ENCODE measurements at regions not wholly inside any gene's neighbourhood (a gene's known extent, or its start where the extent isn't known, plus 50 kb on each side); places are given as distances from the start of the nearest gene placed in this dataset.

DNA sequence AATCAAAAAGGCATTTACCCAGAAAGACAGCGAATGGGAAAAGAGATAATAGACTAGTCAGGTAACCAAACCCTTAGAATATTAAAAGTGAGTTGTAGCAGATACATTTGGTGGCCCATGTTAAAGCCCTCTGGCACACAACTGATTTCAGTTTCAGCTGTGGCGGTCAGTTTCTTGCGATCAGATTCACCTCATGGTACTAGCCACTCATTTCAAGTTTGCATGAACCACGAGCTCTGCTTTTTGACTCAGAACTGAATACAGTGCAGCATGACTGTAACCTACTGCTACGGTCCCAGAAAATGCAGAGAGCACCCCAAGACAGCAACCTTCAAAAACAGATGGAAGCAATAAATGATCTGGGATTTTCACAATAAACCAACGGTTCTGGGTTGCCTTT, 919.1 kb upstream of the PCDH10 start:
- DNase-seq (ENCODE audit: low spot score), result no peak
- intact Hi-C loops (cut with DNase I), result no loop called here

GRCh38 chr4:132238697-132239096, 910.4 kb upstream of the PCDH10 start:
- intact Hi-C loops (cut with DNase I), result no loop called here
- DNase-seq (ENCODE audit: low spot score), result no peak

DNA sequence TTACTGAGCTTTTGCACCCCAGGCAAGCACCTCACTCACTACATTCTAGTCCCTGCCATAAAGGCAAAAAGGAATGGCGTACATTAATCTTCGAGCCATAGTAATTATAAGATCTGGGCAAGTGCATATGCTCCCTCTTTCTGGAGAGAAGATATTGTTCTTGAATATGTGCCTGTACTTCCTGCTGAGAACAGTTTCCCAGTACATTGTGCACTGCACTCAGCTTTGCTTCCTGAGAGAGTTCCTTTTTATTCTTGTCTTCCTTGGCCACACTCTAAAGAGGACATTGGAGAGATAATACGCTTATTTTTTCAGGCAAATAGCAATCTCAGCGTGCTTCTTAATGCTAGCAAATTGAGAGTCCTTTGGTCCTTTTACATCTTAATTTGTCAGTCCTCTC, 909.0 kb upstream of the PCDH10 start:
- DNase-seq (ENCODE audit: low spot score), result no peak

GRCh38 chr4:132245319-132245718, 903.8 kb upstream of the PCDH10 start:
- no peak for DNase-seq (ENCODE audit: low spot score)
- intact Hi-C loops (cut with DNase I), result no loop called here

More for the DNA sequence above, 909.0 kb upstream of the PCDH10 start:
- intact Hi-C loops (cut with DNase I), result no loop called here

- intact Hi-C loops (cut with DNase I), result no loop called here
- DNase-seq (ENCODE audit: low spot score), result no peak
Observed at GRCh38 chr4:132264176-132264575, 884.9 kb upstream of the PCDH10 start.

- intact Hi-C loops (cut with DNase I), result no loop called here
- no peak for DNase-seq (ENCODE audit: low spot score)
Observed at GRCh38 chr4:132266374-132266773, 882.7 kb upstream of the PCDH10 start.

DNA sequence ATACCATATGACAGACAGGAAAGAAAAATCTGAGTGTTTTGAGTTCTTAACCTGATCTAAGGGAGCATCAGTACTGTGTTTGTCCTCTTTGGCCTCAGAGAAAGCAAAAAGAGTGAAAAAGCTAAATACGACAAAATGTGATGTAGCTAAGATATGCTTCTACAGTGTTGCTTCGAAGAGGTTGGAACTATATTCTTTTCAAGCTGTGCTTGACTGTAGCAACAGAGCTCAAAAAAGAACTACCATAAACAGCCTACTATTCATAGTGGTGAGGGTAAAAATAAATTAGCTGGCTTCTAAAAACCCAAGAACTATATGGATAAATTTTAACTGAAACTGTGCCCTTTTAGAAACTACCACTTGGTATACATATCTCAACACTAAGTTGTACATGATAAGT, 881.8 kb upstream of the PCDH10 start:
- intact Hi-C loops (cut with DNase I), result no loop called here

GRCh38 chr4:132269303-132269990, 879.6 kb upstream of the PCDH10 start:
- intact Hi-C loops (cut with DNase I), result no loop called here
- no peak for DNase-seq (ENCODE audit: low spot score)

More for the DNA sequence above, 881.8 kb upstream of the PCDH10 start:
- DNase-seq (ENCODE audit: low spot score), result no peak

DNA sequence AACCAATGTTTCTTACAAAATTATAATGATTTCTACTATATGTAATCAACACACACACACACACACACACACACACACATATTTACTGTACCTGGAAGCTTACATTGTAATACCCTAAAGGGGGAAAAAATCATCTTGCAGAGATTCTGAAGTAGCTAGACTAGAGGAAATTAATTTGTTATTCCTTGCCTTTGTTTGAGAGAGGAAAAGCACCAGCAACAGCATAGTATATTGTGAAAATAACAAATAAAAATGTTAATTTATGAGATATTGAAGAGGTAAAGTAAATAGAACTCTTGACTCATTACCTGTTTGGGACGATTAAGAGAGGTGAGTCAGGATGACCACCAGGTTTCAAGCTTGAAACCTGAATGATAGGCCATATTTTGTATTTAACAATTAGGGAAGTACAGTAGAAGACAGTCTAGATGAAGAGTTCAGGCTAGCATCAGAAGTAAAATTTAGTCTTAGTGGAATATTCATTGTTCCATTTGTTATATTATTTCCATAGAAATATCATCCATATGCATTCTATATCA, 873.4 kb upstream of the PCDH10 start:
- DNase-seq (ENCODE audit: low spot score), result no peak
- intact Hi-C loops (cut with DNase I), result no loop called here

DNA sequence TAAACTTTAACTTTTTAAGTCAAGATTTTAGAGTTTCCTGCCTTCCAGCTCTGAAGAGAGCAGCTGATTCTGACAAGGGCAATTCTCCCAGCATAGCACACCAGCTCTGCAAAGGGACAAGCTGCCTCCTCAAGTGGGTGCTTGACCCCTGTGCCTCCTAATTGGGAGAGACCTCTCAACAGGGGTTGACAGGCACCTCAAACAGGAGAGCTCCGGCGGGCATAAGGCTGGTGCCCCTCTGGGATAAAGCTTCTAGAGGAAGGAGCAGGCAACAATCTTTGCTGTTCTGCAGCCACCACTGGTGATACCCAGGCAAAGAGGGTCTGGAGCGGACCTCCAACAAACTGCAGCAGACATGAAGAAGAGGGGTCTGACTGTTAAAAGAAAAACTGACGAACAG, 872.9 kb upstream of the PCDH10 start:
- peak; percentile 57 for DNase-seq (ENCODE audit: low spot score)

DNA sequence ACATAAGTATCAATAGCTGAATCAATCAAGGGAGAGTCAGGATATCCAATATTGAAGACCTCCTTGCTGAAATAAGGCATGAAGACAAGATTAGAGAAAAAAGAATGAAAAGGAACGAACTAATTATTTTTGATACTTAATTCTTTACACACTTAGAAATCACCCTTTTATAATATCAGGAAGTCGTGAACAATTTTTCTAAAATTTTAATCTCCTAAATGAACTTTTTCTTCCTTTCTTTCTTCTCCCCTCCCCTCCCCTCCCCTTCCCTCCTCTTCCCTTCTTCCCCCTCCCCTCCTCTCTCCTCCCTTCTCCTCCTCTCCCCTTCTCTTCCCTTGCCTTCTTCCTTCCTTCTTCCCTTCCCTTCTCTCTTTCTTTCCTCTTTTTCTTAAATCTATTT, 872.1 kb upstream of the PCDH10 start:
- no peak for DNase-seq (ENCODE audit: low spot score)
- intact Hi-C loops (cut with DNase I), result no loop called here

More for the DNA sequence above, 872.9 kb upstream of the PCDH10 start:
- intact Hi-C loops (cut with DNase I), result no loop called here

DNA sequence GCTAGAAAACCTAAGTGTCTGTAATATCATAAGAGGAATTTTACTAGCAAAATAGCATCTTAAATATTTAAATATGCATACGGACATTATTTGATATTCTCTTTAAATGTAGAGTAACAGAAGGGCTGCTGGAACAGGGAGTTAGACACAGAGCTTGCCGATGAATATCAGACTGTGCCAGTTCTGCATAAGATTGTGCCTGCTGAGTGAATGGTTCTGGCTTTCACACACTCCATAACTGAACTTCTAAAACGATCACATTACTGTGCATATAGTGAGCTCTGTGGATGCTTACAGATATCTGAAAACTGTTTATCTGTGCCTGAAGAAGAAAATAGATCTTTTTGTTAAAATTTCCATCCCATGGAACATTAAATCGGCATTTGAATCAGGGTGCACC, 867.4 kb upstream of the PCDH10 start:
- intact Hi-C loops (cut with DNase I), result no loop called here
- no peak for DNase-seq (ENCODE audit: low spot score)

GRCh38 chr4:132284910-132285426, 864.1 kb upstream of the PCDH10 start:
- no peak for DNase-seq (ENCODE audit: low spot score)
- intact Hi-C loops (cut with DNase I), result no loop called here

DNA sequence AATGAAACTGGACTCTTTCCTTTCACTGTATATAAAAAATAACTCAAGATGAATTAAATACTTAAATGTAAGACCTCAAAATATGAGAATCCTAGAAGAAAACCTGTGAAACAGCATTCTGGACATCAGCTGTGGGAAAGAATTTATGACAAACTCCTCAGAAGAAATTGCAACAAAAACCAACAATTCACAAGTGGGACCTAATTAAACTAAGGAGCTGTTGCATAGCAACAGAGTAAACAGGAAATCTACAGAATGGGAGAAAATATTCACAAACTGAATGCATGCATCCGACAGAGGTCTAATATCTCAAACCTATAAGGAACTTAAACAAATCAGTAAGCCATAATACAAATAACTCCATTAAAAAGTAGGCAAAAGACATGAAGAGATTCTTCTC, 851.7 kb upstream of the PCDH10 start:
- intact Hi-C loops (cut with DNase I), result no loop called here
- DNase-seq (ENCODE audit: low spot score), result no peak

GRCh38 chr4:132299841-132300240, 849.3 kb upstream of the PCDH10 start:
- intact Hi-C loops (cut with DNase I), result no loop called here
- no peak for DNase-seq (ENCODE audit: low spot score)

- intact Hi-C loops (cut with DNase I), result no loop called here
- no peak for DNase-seq (ENCODE audit: low spot score)
Observed at GRCh38 chr4:132312521-132312920, 836.6 kb upstream of the PCDH10 start.

- no peak for DNase-seq (ENCODE audit: low spot score)
- intact Hi-C loops (cut with DNase I), result no loop called here
Observed at GRCh38 chr4:132313852-132314251, 835.2 kb upstream of the PCDH10 start.

- intact Hi-C loops (cut with DNase I), result no loop called here
Observed at GRCh38 chr4:132316738-132317137, 832.4 kb upstream of the PCDH10 start.

DNA sequence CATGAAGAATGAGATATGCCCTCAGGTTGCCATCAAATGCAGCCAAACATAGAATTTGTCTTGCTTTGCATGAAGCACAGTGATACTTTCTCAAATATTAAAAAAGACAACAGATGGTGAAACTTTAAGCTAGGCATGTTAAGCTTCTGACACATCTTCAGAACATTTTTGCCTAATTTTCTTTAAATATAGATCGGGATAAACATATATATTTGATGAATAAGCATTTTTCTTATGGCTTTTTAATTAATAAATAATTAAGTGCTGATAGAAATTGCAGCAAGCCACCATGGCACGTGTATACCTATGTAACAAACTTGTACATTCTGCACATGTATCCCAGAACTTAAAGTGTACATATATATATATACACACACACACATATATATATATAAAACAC, 831.2 kb upstream of the PCDH10 start:
- DNase-seq (ENCODE audit: low spot score), result no peak
- intact Hi-C loops (cut with DNase I), result no loop called here

More at GRCh38 chr4:132316738-132317137, 832.4 kb upstream of the PCDH10 start:
- DNase-seq (ENCODE audit: low spot score), result no peak

DNA sequence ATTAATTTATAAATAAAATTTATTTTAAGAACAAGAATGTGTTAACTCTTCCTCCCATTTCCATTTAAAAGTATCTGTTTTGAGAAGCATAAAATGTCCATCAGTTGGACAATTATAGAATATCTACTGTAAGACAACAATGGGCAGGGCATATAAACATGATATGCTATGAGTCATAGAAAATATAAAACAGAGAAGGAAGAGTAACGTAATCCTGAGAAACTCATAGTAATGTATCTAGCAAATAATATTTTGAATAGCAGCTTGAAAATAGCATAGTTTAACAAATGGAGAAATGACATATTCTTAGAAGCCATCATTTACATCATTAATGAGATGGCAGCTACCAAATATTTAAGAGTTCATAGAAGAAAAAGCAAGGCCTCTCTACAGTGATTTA, 820.3 kb upstream of the PCDH10 start:
- intact Hi-C loops (cut with DNase I), result no loop called here
- DNase-seq (ENCODE audit: low spot score), result no peak

DNA sequence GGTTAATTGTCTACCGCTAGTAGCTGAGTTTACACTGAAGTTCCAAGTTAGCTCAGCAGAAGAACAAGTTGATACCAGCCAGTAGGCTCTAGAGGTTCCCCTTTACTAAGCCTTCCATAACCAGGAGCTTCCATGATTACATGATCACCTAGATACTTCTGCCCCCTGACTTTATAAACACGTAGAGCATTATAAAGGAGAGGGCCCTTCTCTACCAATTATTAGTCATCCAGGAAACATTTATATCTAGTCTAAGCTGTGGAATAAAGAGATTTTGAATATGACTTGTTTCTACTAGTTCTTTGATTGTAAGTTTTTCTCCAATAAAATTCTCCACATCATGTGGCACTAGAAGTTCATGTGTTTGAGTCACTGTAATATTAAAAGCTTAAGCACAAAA, 818.1 kb upstream of the PCDH10 start:
- no peak for DNase-seq (ENCODE audit: low spot score)
- intact Hi-C loops (cut with DNase I), result no loop called here

Data from cardiac septum (tissue), 1 donor.